Right atrium auricular region (tissue), 2 donors: ENCODE measurements at regions not wholly inside any gene's neighbourhood (a gene's known extent, or its start where the extent isn't known, plus 50 kb on each side); places are given as distances from the start of the nearest gene placed in this dataset.
"Not testable (repeated sequence)": the region's sequence is repeated elsewhere in the genome, so short reads cannot be mapped to it uniquely, and the experiment has no call there.

Experiments
- DNase-seq: peaks from one replicate; pipeline ENCODE4 v3.0.0-alpha.2; 2019; ENCODE audit warnings: low spot score
- H3K27ac ChIP-seq, 2 donors: fragments of 200-600 bp; sonication (generic); 1 replicate in 1 of 2; 2 replicates in 1 of 2; pipeline ENCODE4 v1.5.1; 2016 to 2019
- H3K27me3 ChIP-seq, 2 donors: fragments of 200-600 bp; sonication (generic); one replicate each; pipeline versions ENCODE4 v1.5.1 to v1.6.0; 2017 to 2019
- H3K36me3 ChIP-seq: fragments of 200-600 bp; sonication (generic); one replicate; pipeline ENCODE4 v1.5.1; 2016
- H3K4me1 ChIP-seq, 2 donors: fragments of 200-600 bp; sonication (generic); one replicate each; pipeline versions ENCODE4 v1.5.1 to v1.6.0; 2017 to 2019
- H3K4me3 ChIP-seq, 2 donors: fragments of 200-600 bp; sonication (generic); 1 replicate in 1 of 2; 2 replicates in 1 of 2; pipeline ENCODE4 v1.5.1; 2017 to 2019; ENCODE audit warnings: mild to moderate bottlenecking in 1 of 2, moderate library complexity in 1 of 2
- H3K9me3 ChIP-seq, 2 donors: fragments of 200-600 bp; sonication (generic); one replicate each; pipeline ENCODE4 v1.5.1; 2019
- TF ChIP-seq, protein P1 (sequence below), 2 donors: fragments of 200-600 bp; sonication (generic); IDR thresholded peaks; one replicate each; pipeline ENCODE4 v1.5.1; 2019; ENCODE audit warnings: antibody characterized with exemption in 2 of 2

DNA sequence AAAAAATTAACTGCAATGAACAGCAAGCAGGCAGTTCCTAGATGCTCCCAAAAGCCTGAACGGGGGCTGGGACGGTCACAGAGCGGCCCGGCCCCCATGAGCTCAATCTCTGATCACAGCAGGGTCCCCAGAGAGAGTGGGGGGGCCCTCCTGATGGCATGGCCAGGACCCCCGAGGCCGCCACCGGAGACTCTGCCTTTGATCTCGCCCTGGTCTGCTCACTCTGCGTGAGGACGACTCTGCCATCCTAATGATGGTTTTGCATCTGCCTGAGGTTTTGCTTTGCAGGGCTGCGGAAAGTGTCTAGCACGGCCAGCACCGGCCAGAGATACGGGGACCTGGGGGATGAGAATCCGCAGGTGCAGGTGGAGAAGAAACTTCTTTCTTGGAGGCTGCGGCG is 103.8 kb downstream of the SHOX start:
- TF ChIP-seq, protein P1, sequence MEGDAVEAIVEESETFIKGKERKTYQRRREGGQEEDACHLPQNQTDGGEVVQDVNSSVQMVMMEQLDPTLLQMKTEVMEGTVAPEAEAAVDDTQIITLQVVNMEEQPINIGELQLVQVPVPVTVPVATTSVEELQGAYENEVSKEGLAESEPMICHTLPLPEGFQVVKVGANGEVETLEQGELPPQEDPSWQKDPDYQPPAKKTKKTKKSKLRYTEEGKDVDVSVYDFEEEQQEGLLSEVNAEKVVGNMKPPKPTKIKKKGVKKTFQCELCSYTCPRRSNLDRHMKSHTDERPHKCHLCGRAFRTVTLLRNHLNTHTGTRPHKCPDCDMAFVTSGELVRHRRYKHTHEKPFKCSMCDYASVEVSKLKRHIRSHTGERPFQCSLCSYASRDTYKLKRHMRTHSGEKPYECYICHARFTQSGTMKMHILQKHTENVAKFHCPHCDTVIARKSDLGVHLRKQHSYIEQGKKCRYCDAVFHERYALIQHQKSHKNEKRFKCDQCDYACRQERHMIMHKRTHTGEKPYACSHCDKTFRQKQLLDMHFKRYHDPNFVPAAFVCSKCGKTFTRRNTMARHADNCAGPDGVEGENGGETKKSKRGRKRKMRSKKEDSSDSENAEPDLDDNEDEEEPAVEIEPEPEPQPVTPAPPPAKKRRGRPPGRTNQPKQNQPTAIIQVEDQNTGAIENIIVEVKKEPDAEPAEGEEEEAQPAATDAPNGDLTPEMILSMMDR (IDR thresholded peaks at IDR 0.05) = no peak
- no peaks in the 10 kb centered on the region for H3K27me3 ChIP-seq
- H3K4me3 ChIP-seq = no peak overlapping the region
- H3K36me3 ChIP-seq = no peaks in the 10 kb centered on the region
- H3K9me3 ChIP-seq = no peaks in the 10 kb centered on the region
- H3K27ac ChIP-seq = no peak overlapping the region
- DNase-seq = no peak
- no peaks in the 10 kb centered on the region for H3K4me1 ChIP-seq

DNA sequence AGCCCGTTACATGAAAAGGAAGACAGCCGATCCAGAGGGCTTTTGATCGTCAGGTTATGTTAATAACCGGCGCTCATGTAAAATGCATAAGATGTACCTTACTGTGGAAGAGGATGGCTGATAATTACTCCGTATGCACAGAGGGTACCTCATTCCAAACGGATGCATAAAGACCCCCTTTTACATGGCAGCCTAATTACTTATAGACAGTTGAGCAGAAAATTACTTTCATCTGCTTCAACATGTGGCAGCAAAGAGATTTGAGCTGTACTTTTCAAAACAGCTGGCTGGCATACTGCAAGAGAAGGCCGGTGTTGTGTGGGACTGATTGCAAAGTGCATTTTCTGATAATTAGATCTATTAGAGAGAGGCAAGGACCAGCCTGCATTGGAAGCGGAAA is 103.4 kb downstream of the SHOX start:
- TF ChIP-seq, protein P1 (IDR thresholded peaks at IDR 0.05) = no peak
- Histone ChIP-seq H3K4me1 (no peaks in the 10 kb centered on the region), H3K27ac (no peak overlapping the region), H3K27me3 (no peaks in the 10 kb centered on the region), H3K4me3 (no peak overlapping the region), H3K36me3 (no peaks in the 10 kb centered on the region), H3K9me3 (no peaks in the 10 kb centered on the region)
- DNase-seq = no peak

DNA sequence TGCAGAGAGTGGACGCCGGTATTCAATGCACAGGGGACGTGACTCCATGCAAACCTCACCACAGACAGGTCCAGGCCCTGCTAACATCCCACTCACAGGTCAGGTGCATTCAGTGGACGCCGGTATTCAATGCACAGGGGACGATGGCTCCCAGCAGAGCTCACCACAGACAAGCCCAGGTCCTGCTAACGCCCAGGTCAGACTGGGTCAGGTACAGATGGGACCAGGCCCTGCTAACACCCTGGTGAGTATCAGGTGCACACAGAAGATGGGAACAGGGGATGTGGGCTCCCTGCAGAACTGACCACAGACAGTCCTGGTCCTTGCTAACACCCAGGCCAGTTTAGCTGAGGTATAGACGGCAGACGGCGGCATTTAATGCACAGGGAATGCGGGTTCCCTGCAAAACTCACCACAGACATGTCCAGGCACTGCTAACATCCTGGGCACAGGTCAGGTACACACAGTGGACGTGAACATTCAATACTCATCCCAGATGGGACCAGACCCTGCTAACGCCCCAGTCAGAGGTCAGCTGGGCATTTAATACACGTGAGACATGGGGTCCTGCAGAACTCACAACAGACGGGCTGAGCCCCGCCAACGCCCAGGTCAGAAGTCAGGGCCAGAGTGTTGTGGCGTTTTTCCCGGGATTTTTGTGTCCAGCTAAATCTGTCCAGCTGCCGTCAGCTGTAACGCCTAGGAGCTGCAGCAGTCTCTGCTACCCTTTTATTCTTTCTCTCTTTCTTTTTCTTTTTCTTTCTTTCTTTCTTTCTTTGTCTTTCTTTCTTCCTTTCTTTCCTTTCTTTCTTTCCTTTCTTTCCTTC is 99.2 kb downstream of the SHOX start:
- DNase-seq = no peak
- no peaks in the 10 kb centered on the region for H3K36me3 ChIP-seq
- no peak overlapping the region for H3K4me3 ChIP-seq
- no peaks in the 10 kb centered on the region for H3K9me3 ChIP-seq
- no peak overlapping the region for H3K27ac ChIP-seq
- no peaks in the 10 kb centered on the region for H3K4me1 ChIP-seq
- no peaks in the 10 kb centered on the region for H3K27me3 ChIP-seq
- TF ChIP-seq, protein P1 (IDR thresholded peaks at IDR 0.05) = no peak

DNA sequence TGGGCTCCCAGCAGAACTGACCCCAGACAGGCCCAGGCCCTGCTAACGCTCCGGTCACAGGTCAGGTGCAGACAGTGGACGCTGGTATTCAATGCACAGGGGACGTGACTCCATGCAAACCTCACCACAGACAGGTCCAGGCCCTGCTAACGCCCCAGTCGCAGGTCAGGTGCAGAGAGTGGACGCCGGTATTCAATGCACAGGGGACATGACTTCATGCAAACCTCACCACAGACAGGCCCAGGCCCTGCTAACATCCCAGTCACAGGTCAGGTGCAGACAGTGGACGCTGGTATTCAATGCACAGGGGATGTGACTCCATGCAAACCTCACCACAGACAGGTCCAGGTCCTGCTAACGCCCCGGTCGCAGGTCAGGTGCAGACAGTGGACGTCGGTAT is 98.5 kb downstream of the SHOX start:
- H3K36me3 ChIP-seq, H3K9me3 ChIP-seq, DNase-seq, H3K27ac ChIP-seq, H3K27me3 ChIP-seq, H3K4me1 ChIP-seq, H3K4me3 ChIP-seq: not testable (repeated sequence)

DNA sequence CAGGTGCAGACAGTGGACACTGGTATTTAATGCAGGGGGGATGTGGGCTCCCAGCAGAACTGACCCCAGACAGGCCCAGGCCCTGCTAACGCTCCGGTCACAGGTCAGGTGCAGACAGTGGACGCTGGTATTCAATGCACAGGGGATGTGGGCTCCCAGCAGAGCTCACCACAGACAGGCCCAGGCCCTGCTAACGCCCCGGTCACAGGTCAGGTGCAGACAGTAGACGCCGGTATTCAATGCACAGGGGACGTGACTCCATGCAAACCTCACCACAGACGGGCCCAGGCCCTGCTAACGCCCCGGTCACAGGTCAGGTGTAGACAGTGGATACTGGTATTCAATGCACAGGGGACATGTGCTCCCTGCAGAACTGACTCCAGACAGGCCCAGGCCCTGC is 98.0 kb downstream of the SHOX start:
- not testable (repeated sequence) for H3K27me3 ChIP-seq, H3K4me1 ChIP-seq, H3K36me3 ChIP-seq, H3K27ac ChIP-seq, DNase-seq, H3K4me3 ChIP-seq, H3K9me3 ChIP-seq

DNA sequence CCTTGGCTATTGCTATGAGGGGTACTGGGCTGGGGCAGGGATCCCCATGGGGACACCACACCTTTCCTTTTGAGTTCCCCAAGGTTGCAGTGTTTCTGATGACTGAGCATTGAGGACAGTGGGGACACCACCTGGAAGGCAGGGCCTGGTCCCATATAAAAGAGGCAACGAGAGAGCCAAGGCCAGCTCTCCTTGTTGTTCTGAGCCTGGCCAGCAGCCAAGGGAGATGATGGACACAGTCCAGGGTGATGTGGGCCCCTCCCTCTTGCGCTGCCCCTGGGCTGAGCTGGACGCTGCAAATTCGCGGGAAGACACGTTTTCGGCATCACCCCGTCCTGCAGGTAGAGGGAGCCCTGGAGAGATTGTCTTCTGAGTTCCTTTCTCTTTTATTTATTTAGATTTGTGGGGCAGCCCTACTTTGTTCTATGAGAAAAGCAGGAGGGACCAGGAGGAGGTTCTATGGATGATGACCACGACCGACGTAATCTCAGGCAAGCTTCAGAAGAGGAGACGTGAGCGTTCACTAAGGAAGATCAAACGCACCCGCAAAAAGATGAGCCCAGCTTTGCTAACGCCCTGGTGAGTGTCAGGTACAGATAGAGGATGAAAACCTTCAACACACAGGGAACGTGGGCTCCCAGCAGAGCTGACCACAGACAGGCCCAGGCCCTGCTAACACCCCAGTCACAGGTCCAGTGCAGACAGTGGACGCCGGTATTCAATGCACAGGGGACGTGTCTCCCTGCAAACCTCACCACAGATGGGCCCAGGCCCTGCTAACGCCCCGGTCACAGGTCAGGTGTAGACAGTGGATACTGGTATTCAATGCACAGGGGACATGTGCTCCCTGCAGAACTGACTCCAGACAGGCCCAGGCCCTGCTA is 97.4 kb downstream of the SHOX start:
- Histone ChIP-seq H3K4me3 (no peak overlapping the region), H3K9me3 (peaks cover 0 to 8% of the 10 kb centered on the region in 2 donors), H3K27me3 (no peaks in the 10 kb centered on the region), H3K4me1 (no peaks in the 10 kb centered on the region), H3K36me3 (no peaks in the 10 kb centered on the region), H3K27ac (no peak overlapping the region)
- DNase-seq = no peak
- TF ChIP-seq, protein P1 (IDR thresholded peaks at IDR 0.05) = no peak
